ENCODE measurements at regions not wholly inside any gene's neighbourhood (a gene's known extent, or its start where the extent isn't known, plus 50 kb on each side); places are given as distances from the start of the nearest gene placed in this dataset.

GRCh38 chr7:37540917-37541316, 92.3 kb upstream of the ELMO1 start:
- TF ChIP-seq ZNF416 (tag by site-specific recombination; IDR thresholded peaks at IDR 0.05) (no peak), EGR2 (tag by site-specific recombination; IDR thresholded peaks at IDR 0.05; ENCODE audit: low read depth) (no peak), ZNF239 (tag by site-specific recombination; IDR thresholded peaks at IDR 0.05) (no peak), ZNF311 (tag by site-specific recombination; IDR thresholded peaks at IDR 0.05; ENCODE audit: borderline replicate concordance) (no peak), CTCF (tag by site-specific recombination; IDR thresholded peaks at IDR 0.05) (no peak), SALL2 (tag by site-specific recombination; IDR thresholded peaks at IDR 0.05; ENCODE audit: borderline replicate concordance) (no peak), BCL11A (tag by site-specific recombination; IDR thresholded peaks at IDR 0.05; ENCODE audit: low read depth) (no peak), KLF8 (tag by site-specific recombination; IDR thresholded peaks at IDR 0.05) (no peak)
- TF ChIP-seq, protein P1, sequence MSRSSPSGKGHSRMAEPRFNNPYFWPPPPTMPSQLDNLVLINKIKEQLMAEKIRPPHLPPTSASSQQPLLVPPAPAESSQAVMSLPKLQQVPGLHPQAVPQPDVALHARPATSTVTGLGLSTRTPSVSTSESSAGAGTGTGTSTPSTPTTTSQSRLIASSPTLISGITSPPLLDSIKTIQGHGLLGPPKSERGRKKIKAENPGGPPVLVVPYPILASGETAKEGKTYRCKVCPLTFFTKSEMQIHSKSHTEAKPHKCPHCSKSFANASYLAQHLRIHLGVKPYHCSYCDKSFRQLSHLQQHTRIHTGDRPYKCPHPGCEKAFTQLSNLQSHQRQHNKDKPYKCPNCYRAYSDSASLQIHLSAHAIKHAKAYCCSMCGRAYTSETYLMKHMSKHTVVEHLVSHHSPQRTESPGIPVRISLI (tag by site-specific recombination; IDR thresholded peaks at IDR 0.05): no peak

Data from HEK293 (cell line).